ENCODE measurements at regions not wholly inside any gene's neighbourhood (a gene's known extent, or its start where the extent isn't known, plus 50 kb on each side); places are given as distances from the start of the nearest gene placed in this dataset.
"Not testable (repeated sequence)": the region's sequence is repeated elsewhere in the genome, so short reads cannot be mapped to it uniquely, and the experiment has no call there.

GRCh38 chr3:13185737-13186434 lies 112.7 kb upstream of the IQSEC1 start:
- DNase-seq (ENCODE audit: insufficient read length) (no peak), FAIRE-seq (no peak)
- TF ChIP-seq POLR2AphosphoS5 (IDR thresholded peaks at IDR 0.05; ENCODE audit: low read depth, low read length) (no peak), TAF1 (IDR thresholded peaks at IDR 0.05; ENCODE audit: borderline replicate concordance, low read depth, low read length) (no peak), POLR2A (IDR thresholded peaks at IDR 0.05; ENCODE audit: low read depth, low read length) (no peak)

- not testable (repeated sequence) for FAIRE-seq
These were observed 106.5 kb upstream of the IQSEC1 start for GRCh38 chr3:13179582-13180210.

GRCh38 chr3:13179181-13179580 lies 106.0 kb upstream of the IQSEC1 start:
- FAIRE-seq (no peak), DNase-seq (ENCODE audit: insufficient read length) (no peak)
- TF ChIP-seq TAF1 (IDR thresholded peaks at IDR 0.05; ENCODE audit: borderline replicate concordance, low read depth, low read length): no peak
- TF ChIP-seq POLR2AphosphoS5 (IDR thresholded peaks at IDR 0.05; ENCODE audit: low read depth, low read length): no peak
- TF ChIP-seq POLR2A (IDR thresholded peaks at IDR 0.05; ENCODE audit: low read depth, low read length): no peak

More at GRCh38 chr3:13179582-13180210, 106.5 kb upstream of the IQSEC1 start:
- not testable (repeated sequence) for DNase-seq (ENCODE audit: insufficient read length)

- DNase-seq (ENCODE audit: insufficient read length) (no peak), FAIRE-seq (no peak)
- TF ChIP-seq TAF1 (IDR thresholded peaks at IDR 0.05; ENCODE audit: borderline replicate concordance, low read depth, low read length) (no peak), POLR2A (IDR thresholded peaks at IDR 0.05; ENCODE audit: low read depth, low read length) (no peak), POLR2AphosphoS5 (IDR thresholded peaks at IDR 0.05; ENCODE audit: low read depth, low read length) (no peak)
These were observed 104.9 kb upstream of the IQSEC1 start for GRCh38 chr3:13178107-13178506.

GRCh38 chr3:13177641-13178040 lies 104.4 kb upstream of the IQSEC1 start:
- no peak for DNase-seq (ENCODE audit: insufficient read length)
- TF ChIP-seq POLR2A (IDR thresholded peaks at IDR 0.05; ENCODE audit: low read depth, low read length) (no peak), POLR2AphosphoS5 (IDR thresholded peaks at IDR 0.05; ENCODE audit: low read depth, low read length) (no peak), TAF1 (IDR thresholded peaks at IDR 0.05; ENCODE audit: borderline replicate concordance, low read depth, low read length) (no peak)
- FAIRE-seq: no peak

- TF ChIP-seq TAF1 (IDR thresholded peaks at IDR 0.05; ENCODE audit: borderline replicate concordance, low read depth, low read length) (no peak), POLR2AphosphoS5 (IDR thresholded peaks at IDR 0.05; ENCODE audit: low read depth, low read length) (no peak), POLR2A (IDR thresholded peaks at IDR 0.05; ENCODE audit: low read depth, low read length) (no peak)
- DNase-seq (ENCODE audit: insufficient read length): no peak
- FAIRE-seq: no peak
These were observed 104.0 kb upstream of the IQSEC1 start for GRCh38 chr3:13177236-13177635.

GRCh38 chr3:13176445-13176844 lies 103.2 kb upstream of the IQSEC1 start:
- FAIRE-seq (no peak), DNase-seq (ENCODE audit: insufficient read length) (no peak)
- TF ChIP-seq TAF1 (IDR thresholded peaks at IDR 0.05; ENCODE audit: borderline replicate concordance, low read depth, low read length): no peak
- no peak for TF ChIP-seq POLR2A (IDR thresholded peaks at IDR 0.05; ENCODE audit: low read depth, low read length)
- no peak for TF ChIP-seq POLR2AphosphoS5 (IDR thresholded peaks at IDR 0.05; ENCODE audit: low read depth, low read length)

GRCh38 chr3:13174803-13175135 lies 101.5 kb upstream of the IQSEC1 start:
- FAIRE-seq (no peak), DNase-seq (ENCODE audit: insufficient read length) (no peak)
- TF ChIP-seq POLR2AphosphoS5 (IDR thresholded peaks at IDR 0.05; ENCODE audit: low read depth, low read length): no peak
- TF ChIP-seq POLR2A (IDR thresholded peaks at IDR 0.05; ENCODE audit: low read depth, low read length): no peak
- no peak for TF ChIP-seq TAF1 (IDR thresholded peaks at IDR 0.05; ENCODE audit: borderline replicate concordance, low read depth, low read length)

GRCh38 chr3:13174011-13174802 lies 101.0 kb upstream of the IQSEC1 start:
- DNase-seq (ENCODE audit: insufficient read length) (no peak), FAIRE-seq (no peak)

GRCh38 chr3:13173186-13173585 lies 100.0 kb upstream of the IQSEC1 start:
- TF ChIP-seq POLR2AphosphoS5 (IDR thresholded peaks at IDR 0.05; ENCODE audit: low read depth, low read length): no peak
- TF ChIP-seq TAF1 (IDR thresholded peaks at IDR 0.05; ENCODE audit: borderline replicate concordance, low read depth, low read length): no peak
- no peak for TF ChIP-seq POLR2A (IDR thresholded peaks at IDR 0.05; ENCODE audit: low read depth, low read length)
- FAIRE-seq: no peak
- no peak for DNase-seq (ENCODE audit: insufficient read length)

More at GRCh38 chr3:13174011-13174802, 101.0 kb upstream of the IQSEC1 start:
- TF ChIP-seq TAF1 (IDR thresholded peaks at IDR 0.05; ENCODE audit: borderline replicate concordance, low read depth, low read length): no peak
- no peak for TF ChIP-seq POLR2A (IDR thresholded peaks at IDR 0.05; ENCODE audit: low read depth, low read length)
- TF ChIP-seq POLR2AphosphoS5 (IDR thresholded peaks at IDR 0.05; ENCODE audit: low read depth, low read length): no peak

- no peak for FAIRE-seq
- no peak for DNase-seq (ENCODE audit: insufficient read length)
- TF ChIP-seq POLR2AphosphoS5 (IDR thresholded peaks at IDR 0.05; ENCODE audit: low read depth, low read length) (no peak), TAF1 (IDR thresholded peaks at IDR 0.05; ENCODE audit: borderline replicate concordance, low read depth, low read length) (no peak), POLR2A (IDR thresholded peaks at IDR 0.05; ENCODE audit: low read depth, low read length) (no peak)
These were observed 99.4 kb upstream of the IQSEC1 start for GRCh38 chr3:13172644-13173013.
